Upper lobe of left lung (tissue), 4 donors: ENCODE measurements at regions not wholly inside any gene's neighbourhood (a gene's known extent, or its start where the extent isn't known, plus 50 kb on each side); places are given as distances from the start of the nearest gene placed in this dataset.

Experiments used
- CTCF ChIP-seq, 6 experiments: fragments of 450-650 bp in 4 of 6; fragments of 200-600 bp in 2 of 6; sonication (generic) in 2 of 6; IDR thresholded peaks; one replicate each; pipeline ENCODE4 v1.5.1; 2016 to 2019; ENCODE audit warnings: antibody characterized with exemption in 6 of 6
- EP300 ChIP-seq, 4 donors: sonication (generic); formaldehyde crosslinking; IDR thresholded peaks; one replicate each; pipeline ENCODE4 v1.5.1; 2017; ENCODE audit warnings: antibody characterized with exemption in 4 of 4, control low read depth in 2 of 4
- POLR2A ChIP-seq, 4 donors: fragments of 450-650 bp; IDR thresholded peaks; one replicate each; pipeline ENCODE4 v1.5.1; 2016 to 2017; ENCODE audit warnings: antibody characterized with exemption in 4 of 4, mild to moderate bottlenecking in 2 of 4
- POLR2AphosphoS5 ChIP-seq, 2 donors: sonication (generic); formaldehyde crosslinking; IDR thresholded peaks; one replicate each; pipeline ENCODE4 v1.5.1; 2017; ENCODE audit warnings: antibody characterized with exemption in 2 of 2

GRCh38 chr2:186113284-186113683 lies 372.8 kb upstream of the ZC3H15 start:
- no peak for TF ChIP-seq CTCF (IDR thresholded peaks at IDR 0.05)
- TF ChIP-seq POLR2A (IDR thresholded peaks at IDR 0.05): no peak
- no peak for TF ChIP-seq EP300 (IDR thresholded peaks at IDR 0.05)
- TF ChIP-seq POLR2AphosphoS5 (IDR thresholded peaks at IDR 0.05): no peak
